Epithelial cell of esophagus (primary cell): ENCODE measurements at regions not wholly inside any gene's neighbourhood (a gene's known extent, or its start where the extent isn't known, plus 50 kb on each side); places are given as distances from the start of the nearest gene placed in this dataset.
"Not testable (repeated sequence)": the region's sequence is repeated elsewhere in the genome, so short reads cannot be mapped to it uniquely, and the experiment has no call there.

Experiments
- DNase-seq: peaks from one replicate; pipeline ENCODE4 v3.0.0; 2010; ENCODE audit warnings: low read depth
- H3K4me3 ChIP-seq: 2 replicates; pipeline ENCODE4 v1.5.1; 2011; ENCODE audit warnings: mild to moderate bottlenecking, low read length, control low read depth
- TF ChIP-seq, protein P1 (sequence below): IDR thresholded peaks from 2 replicates; pipeline ENCODE4 v1.5.1; 2011; ENCODE audit warnings: low read depth, mild to moderate bottlenecking, low read length, control low read depth, inconsistent platforms; ENCODE audit not compliant: insufficient read depth; ENCODE audit errors: missing control alignments

DNA sequence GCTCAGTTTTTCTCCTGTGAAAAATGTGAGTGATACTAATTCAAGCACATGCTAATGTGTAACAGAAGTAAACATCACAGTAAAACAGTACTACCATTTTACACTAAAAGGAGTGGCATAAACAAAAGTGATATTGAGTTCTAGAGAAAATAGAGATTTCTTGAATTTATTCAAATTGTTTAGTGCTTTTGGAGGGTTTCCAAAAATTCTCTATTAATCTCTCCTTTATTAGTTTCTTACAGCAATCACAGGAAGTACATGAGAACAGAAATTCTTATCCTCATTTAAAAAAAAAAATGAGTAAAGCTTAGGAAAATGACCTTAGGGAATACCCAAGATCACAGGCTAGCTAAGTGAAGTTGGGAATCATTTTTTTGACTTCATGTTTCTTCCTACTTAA lies 459.7 kb upstream of the GALNTL6 start:
- TF ChIP-seq, protein P1, sequence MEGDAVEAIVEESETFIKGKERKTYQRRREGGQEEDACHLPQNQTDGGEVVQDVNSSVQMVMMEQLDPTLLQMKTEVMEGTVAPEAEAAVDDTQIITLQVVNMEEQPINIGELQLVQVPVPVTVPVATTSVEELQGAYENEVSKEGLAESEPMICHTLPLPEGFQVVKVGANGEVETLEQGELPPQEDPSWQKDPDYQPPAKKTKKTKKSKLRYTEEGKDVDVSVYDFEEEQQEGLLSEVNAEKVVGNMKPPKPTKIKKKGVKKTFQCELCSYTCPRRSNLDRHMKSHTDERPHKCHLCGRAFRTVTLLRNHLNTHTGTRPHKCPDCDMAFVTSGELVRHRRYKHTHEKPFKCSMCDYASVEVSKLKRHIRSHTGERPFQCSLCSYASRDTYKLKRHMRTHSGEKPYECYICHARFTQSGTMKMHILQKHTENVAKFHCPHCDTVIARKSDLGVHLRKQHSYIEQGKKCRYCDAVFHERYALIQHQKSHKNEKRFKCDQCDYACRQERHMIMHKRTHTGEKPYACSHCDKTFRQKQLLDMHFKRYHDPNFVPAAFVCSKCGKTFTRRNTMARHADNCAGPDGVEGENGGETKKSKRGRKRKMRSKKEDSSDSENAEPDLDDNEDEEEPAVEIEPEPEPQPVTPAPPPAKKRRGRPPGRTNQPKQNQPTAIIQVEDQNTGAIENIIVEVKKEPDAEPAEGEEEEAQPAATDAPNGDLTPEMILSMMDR: no peak
- DNase-seq: no peak
- no peak overlapping the region for H3K4me3 ChIP-seq

DNA sequence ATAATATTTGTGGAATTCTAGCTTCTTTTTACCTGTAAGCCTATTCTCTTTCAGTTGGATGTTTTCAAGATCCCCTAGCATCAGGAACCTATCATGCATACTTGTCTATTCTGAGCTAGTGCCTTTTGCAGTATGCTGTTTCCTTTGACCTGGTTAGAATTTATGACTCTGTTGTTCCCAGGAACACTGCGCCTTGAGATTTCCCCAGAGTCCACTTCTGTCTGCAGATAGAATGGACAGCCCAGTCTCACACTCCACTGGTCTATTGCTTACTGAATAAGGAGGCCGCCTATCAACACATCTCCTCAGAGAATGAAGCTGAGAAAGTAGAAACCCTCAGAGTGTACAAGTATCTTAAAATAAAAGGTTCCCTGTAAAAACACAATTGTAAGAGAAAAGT lies 465.1 kb upstream of the GALNTL6 start:
- no peak for DNase-seq
- no peak overlapping the region for H3K4me3 ChIP-seq
- TF ChIP-seq, protein P1: no peak

DNA sequence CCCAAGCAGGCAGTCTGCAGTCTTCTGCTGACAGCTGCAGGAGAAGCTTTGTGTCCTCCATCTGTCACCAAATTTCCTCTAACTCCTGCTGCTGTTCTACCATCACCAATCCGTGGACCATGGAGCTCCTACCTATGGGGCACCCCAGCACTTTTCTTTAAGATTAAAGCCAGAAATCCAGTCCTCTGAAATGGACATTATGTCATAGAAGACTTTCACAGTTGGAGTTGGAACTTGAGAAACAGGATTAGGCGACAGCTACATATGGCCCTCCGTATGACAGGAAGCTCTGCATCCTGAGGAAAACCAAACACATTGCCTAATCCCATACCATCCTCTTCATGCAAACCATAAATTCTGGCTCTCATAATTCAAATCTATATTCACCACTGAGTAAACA lies 470.6 kb upstream of the GALNTL6 start:
- TF ChIP-seq, protein P1: no peak
- DNase-seq: no peak
- no peak overlapping the region for H3K4me3 ChIP-seq

DNA sequence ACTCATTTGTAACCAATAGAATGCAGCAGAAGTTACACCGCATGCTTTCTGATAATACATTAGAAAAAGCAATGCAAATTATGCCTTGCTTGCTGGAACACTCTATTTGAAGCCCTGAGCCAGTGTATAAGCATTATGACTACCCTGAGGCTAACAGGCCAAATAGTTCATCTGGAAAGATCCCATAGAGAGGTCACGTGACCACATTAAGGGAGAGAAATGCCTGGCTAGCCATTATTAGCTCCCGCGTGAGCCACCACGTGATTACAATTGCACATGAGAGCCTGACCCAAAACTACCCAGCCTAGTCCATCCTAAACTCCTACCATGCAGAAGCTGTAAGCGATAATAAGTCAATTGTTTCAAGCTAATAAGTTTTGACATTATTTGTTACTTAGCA lies 472.9 kb upstream of the GALNTL6 start:
- no peak for DNase-seq
- TF ChIP-seq, protein P1: no peak

DNA sequence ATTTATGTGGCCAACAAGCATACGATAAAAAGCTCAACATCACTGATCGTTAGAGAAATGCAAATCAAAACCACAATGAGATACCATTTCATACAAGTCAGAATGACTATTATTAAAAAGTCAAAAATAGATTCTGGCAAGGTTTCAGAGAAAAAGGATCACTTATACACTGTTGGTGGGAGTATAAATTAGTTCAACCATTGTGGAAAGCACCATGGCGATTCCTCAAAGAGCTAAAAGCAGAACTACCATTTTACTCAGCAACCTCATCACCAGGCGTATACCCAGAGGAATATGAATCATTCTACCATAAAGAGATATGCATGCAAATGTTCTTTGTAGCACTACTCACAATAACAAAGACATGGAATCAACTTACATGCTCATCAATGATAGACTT lies 478.7 kb upstream of the GALNTL6 start:
- H3K4me3 ChIP-seq: no peak overlapping the region
- DNase-seq: no peak
- TF ChIP-seq, protein P1: no peak

More for the DNA sequence above, 472.9 kb upstream of the GALNTL6 start:
- H3K4me3 ChIP-seq: no peak overlapping the region

DNA sequence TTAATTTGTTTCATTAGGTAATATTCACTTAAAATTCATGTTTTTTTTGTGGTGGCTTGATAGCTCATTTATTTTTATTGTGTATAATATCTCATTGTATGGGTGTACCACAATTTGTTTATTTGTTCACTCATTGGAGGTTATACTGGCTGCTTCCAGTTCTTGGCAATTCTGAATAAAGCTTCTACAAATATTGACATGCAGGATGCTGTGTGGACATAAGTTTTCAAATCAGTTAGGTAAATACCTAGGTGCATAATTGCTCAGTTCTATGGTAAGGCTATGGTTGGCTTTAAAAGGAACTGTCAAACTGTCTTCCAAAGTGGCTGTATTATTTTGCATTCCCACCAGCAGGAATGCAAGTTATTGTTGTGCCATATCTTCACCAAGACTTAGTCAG lies 504.5 kb upstream of the GALNTL6 start:
- no peak for DNase-seq
- no peak overlapping the region for H3K4me3 ChIP-seq
- TF ChIP-seq, protein P1: no peak

DNA sequence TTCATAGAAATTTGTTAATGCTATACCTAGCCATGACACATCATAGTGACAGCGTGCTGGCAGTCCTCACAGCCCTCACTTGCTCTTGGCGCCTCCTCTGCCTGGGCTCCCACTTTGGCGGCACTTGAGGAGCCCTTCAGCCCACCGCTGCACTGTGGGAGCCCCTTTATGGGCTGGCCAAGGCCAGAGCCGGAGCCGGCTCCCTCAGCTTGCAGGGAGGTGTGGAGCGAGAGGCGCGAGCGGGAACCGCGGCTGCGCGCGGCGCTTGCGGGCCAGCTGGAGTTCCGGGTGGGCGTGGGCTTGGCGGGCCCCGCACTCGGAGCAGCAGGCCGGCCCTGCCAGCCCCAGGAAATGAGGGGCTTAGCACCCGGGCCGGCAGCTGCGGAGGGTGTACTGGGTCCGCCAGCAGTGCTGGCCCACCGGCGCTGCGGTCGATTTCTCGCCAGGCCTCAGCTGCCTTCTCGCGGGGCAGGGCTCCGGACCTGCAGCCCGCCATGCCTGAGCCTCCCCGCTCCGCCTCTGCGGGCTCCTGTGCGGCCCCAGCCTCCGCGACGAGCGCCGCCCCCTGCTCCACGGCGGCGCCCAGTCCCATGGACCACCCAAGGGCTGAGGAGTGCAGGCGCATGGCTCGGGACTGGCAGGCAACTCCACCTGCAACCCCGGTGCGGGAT lies 515.0 kb upstream of the GALNTL6 start:
- not testable (repeated sequence) for H3K4me3 ChIP-seq

More for the DNA sequence above, 515.0 kb upstream of the GALNTL6 start:
- DNase-seq: not testable (repeated sequence)
